Vagina (tissue), 2 donors: ENCODE measurements at regions not wholly inside any gene's neighbourhood (a gene's known extent, or its start where the extent isn't known, plus 50 kb on each side); places are given as distances from the start of the nearest gene placed in this dataset.
"Not testable (repeated sequence)": the region's sequence is repeated elsewhere in the genome, so short reads cannot be mapped to it uniquely, and the experiment has no call there.

Experiments used
- DNase-seq, 2 donors: peaks; one replicate each; pipeline ENCODE4 v3.0.0-alpha.2; 2017; ENCODE audit errors: extremely low spot score in 2 of 2
- H3K27ac ChIP-seq: fragments of 200-600 bp; sonication (generic); one replicate; pipeline ENCODE4 v1.5.1; 2019
- H3K27me3 ChIP-seq: fragments of 200-600 bp; sonication (generic); one replicate; pipeline ENCODE4 v1.5.1; 2019
- H3K36me3 ChIP-seq, 2 donors: fragments of 200-600 bp; sonication (generic); one replicate each; pipeline ENCODE4 v1.5.1; 2017 to 2019
- H3K4me1 ChIP-seq: fragments of 200-600 bp; sonication (generic); one replicate; pipeline ENCODE4 v1.5.1; 2019
- H3K4me3 ChIP-seq, 2 donors: fragments of 200-600 bp; sonication (generic); 1 replicate in 1 of 2; 2 replicates in 1 of 2; pipeline ENCODE4 v1.5.1; 2016 to 2019
- H3K9me3 ChIP-seq: fragments of 200-600 bp; sonication (generic); one replicate; pipeline ENCODE4 v1.5.1; 2019
- CTCF ChIP-seq, 3 experiments: fragments of 450-650 bp in 2 of 3; fragments of 200-600 bp in 1 of 3; sonication (generic) in 1 of 3; IDR thresholded peaks; one replicate each; pipeline ENCODE4 v1.5.1; 2017 to 2019; ENCODE audit warnings: antibody characterized with exemption in 3 of 3, mild to moderate bottlenecking in 2 of 3, moderate library complexity in 2 of 3
- POLR2A ChIP-seq, 2 donors: fragments of 450-650 bp; IDR thresholded peaks; one replicate each; pipeline ENCODE4 v1.6.1; 2017; ENCODE audit warnings: antibody characterized with exemption in 2 of 2, mild to moderate bottlenecking in 2 of 2, moderate library complexity in 2 of 2
- POLR2AphosphoS5 ChIP-seq, 2 donors: sonication (generic); formaldehyde crosslinking; IDR thresholded peaks; one replicate each; pipeline ENCODE4 v1.9.0; 2017; ENCODE audit warnings: antibody characterized with exemption in 2 of 2, mild to moderate bottlenecking in 2 of 2, low read depth in 1 of 2; ENCODE audit not compliant: insufficient read depth in 1 of 2
- intact Hi-C: fragments of 100-400 bp; cut with DNase I; formaldehyde crosslinking; loops from one replicate; pipeline ENCODE4 v1.15.1; 2023

DNA sequence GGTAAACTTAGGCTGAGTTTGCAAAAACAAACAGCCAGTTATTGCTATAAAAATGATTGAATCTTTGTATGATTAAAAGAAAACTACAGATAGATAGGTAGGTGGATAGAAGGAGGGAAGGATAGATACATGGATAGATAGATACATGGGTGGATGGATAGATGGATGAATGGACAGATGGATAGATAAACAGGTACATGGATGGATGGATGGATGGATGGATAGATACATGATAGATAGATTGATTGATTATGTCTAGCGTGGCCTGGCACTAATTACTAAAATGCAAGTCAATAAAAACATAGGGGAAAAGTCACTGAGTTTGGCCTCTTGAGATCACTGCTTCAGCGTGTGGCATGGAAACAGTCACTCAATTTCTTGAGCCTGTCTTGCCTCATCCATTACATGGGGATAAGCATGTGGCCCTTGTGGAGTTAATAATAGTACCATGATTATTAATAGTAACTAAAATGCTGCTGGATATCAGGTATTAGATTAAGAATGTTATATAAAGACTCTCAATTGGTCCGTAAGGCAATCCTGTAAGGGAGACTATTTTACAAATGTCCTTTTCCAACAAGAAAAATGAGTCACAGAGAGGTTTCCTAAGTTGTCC, 184.9 kb downstream of the HS3ST3A1 start:
- Histone ChIP-seq H3K27ac (no peak overlapping the region), H3K27me3 (no peaks in the 10 kb centered on the region), H3K36me3 (no peaks in the 10 kb centered on the region), H3K4me3 (no peak overlapping the region), H3K9me3 (no peaks in the 10 kb centered on the region), H3K4me1 (no peaks in the 10 kb centered on the region)
- intact Hi-C loops: no loop called here
- no peak for TF ChIP-seq POLR2AphosphoS5 (IDR thresholded peaks at IDR 0.05; ENCODE audit: insufficient read depth in 1 of 2, low read depth in 1 of 2)
- no peak for TF ChIP-seq POLR2A (IDR thresholded peaks at IDR 0.05)
- no peak for DNase-seq

DNA sequence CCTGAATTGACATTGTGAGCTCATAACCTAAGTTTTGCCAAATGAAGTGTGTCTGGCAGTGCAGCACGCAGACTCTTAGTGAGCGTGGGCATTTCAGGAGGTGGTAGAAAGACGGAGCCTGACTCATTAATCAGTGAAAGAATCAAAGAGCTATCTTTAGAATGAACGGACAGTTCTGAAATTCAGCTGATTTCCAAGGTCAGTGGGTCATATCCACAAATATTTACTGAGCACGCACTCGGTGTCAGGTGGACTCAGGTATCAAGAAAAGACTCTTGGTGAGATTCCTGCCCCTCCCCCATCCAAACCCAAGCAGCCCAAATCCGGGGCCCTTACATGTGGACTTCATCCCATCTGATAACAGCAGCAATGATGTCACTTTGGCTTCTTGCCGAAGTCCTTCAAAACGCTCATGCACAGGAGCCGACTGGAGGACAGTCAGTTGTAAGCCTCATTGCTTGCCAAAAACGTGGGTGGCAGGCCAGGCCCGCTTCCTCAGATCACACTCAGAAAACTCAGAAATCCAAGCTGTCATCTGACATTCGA, 185.8 kb downstream of the HS3ST3A1 start:
- no peaks in the 10 kb centered on the region for H3K27me3 ChIP-seq
- TF ChIP-seq POLR2AphosphoS5 (IDR thresholded peaks at IDR 0.05; ENCODE audit: insufficient read depth in 1 of 2, low read depth in 1 of 2): no peak
- TF ChIP-seq CTCF (IDR thresholded peaks at IDR 0.05): no peak
- TF ChIP-seq POLR2A (IDR thresholded peaks at IDR 0.05): no peak
- intact Hi-C loops: no loop called here
- no peak for DNase-seq
- no peaks in the 10 kb centered on the region for H3K4me1 ChIP-seq
- H3K4me3 ChIP-seq: no peak overlapping the region
- H3K36me3 ChIP-seq: no peaks in the 10 kb centered on the region
- H3K9me3 ChIP-seq: no peaks in the 10 kb centered on the region
- no peak overlapping the region for H3K27ac ChIP-seq

DNA sequence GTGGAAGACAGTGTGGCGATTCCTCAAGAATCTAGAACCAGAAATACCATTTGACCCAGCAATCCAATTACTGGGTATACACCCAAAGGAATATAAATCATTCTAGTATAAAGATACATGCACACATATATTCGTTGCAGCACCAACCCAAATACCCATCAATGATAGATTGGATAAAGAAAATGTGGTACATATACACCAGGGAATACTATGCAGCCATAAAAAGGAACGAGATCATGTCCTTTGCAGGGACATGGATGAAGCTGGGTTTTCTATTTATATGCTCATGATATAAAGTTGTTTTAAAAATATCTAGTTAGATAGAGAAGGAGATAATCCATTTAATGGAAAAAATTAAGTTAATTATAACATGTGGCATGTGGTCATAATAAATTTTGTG, 186.5 kb downstream of the HS3ST3A1 start:
- DNase-seq, H3K4me3 ChIP-seq, H3K36me3 ChIP-seq, H3K27ac ChIP-seq, H3K9me3 ChIP-seq, H3K27me3 ChIP-seq, intact Hi-C loops, H3K4me1 ChIP-seq: not testable (repeated sequence)

DNA sequence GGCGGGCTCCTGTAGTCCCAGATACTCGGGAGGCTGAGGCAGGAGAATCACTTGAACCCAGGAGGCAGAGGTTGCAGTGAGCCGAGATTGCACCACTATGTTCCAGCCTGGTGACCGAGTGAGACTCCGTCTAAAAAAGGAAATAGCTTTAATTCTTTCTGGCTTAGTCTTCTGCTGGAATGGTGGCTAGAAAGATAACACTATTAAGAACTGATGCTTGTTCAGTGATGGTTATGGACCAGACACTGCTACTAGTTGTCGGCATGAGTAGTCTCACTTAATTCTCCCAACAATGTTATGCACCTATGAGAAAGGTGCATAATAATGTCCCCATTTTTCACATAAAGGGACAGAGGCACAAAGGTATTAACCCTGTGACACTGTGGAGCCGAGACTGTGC, 188.7 kb downstream of the HS3ST3A1 start:
- DNase-seq: no peak
- no peak overlapping the region for H3K27ac ChIP-seq
- H3K4me3 ChIP-seq: no peak overlapping the region
- H3K27me3 ChIP-seq: no peaks in the 10 kb centered on the region
- no peak for TF ChIP-seq CTCF (IDR thresholded peaks at IDR 0.05)
- no peak for TF ChIP-seq POLR2AphosphoS5 (IDR thresholded peaks at IDR 0.05; ENCODE audit: insufficient read depth in 1 of 2, low read depth in 1 of 2)
- TF ChIP-seq POLR2A (IDR thresholded peaks at IDR 0.05): no peak
- H3K9me3 ChIP-seq: no peaks in the 10 kb centered on the region
- H3K36me3 ChIP-seq: no peaks in the 10 kb centered on the region
- no peaks in the 10 kb centered on the region for H3K4me1 ChIP-seq
- intact Hi-C loops: no loop called here

GRCh38 chr17:13410874-13411273, 190.9 kb downstream of the HS3ST3A1 start:
- H3K27me3 ChIP-seq: no peaks in the 10 kb centered on the region
- no peak overlapping the region for H3K4me3 ChIP-seq
- intact Hi-C loops: no loop called here
- H3K36me3 ChIP-seq: no peaks in the 10 kb centered on the region
- TF ChIP-seq CTCF (IDR thresholded peaks at IDR 0.05) (no peak), POLR2A (IDR thresholded peaks at IDR 0.05) (no peak), POLR2AphosphoS5 (IDR thresholded peaks at IDR 0.05; ENCODE audit: insufficient read depth in 1 of 2, low read depth in 1 of 2) (no peak)
- H3K4me1 ChIP-seq: no peaks in the 10 kb centered on the region
- no peaks in the 10 kb centered on the region for H3K9me3 ChIP-seq
- no peak for DNase-seq
- H3K27ac ChIP-seq: no peak overlapping the region

DNA sequence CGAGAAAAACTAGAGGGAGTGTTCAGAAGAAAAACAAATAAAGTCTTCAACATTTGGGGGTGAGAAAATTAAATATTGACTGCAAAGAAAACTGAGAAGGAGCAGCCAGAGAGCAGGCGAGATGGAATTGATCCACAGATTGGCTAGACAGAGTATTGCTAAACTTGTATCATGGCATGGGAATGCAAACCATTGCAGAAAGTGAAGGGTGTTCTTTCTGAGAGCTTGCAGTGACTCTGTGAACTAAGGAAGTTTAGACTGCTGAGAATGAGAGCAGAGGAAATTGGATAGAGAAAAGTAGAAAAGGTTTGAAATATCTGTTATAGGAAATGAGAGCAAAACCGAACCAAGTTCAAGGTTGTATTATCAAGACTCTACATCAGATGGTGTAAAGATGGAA, 191.5 kb downstream of the HS3ST3A1 start:
- TF ChIP-seq POLR2A (IDR thresholded peaks at IDR 0.05): no peak
- TF ChIP-seq CTCF (IDR thresholded peaks at IDR 0.05): no peak
- TF ChIP-seq POLR2AphosphoS5 (IDR thresholded peaks at IDR 0.05; ENCODE audit: insufficient read depth in 1 of 2, low read depth in 1 of 2): no peak
- no peaks in the 10 kb centered on the region for H3K27me3 ChIP-seq
- H3K9me3 ChIP-seq: no peaks in the 10 kb centered on the region
- no peaks in the 10 kb centered on the region for H3K4me1 ChIP-seq
- intact Hi-C loops: no loop called here
- H3K4me3 ChIP-seq: no peak overlapping the region
- no peak overlapping the region for H3K27ac ChIP-seq
- no peak for DNase-seq
- no peaks in the 10 kb centered on the region for H3K36me3 ChIP-seq
